PC-9 (cell line): ENCODE measurements at regions not wholly inside any gene's neighbourhood (a gene's known extent, or its start where the extent isn't known, plus 50 kb on each side); places are given as distances from the start of the nearest gene placed in this dataset.

ENCODE experiments used
- EZH2 ChIP-seq: fragments of 200-600 bp; sonication (generic); IDR thresholded peaks from 2 replicates; pipeline ENCODE4 v1.8.0; 2017; ENCODE audit warnings: antibody characterized with exemption, low read depth
- TF ChIP-seq, protein P1 (sequence below): fragments of 200-600 bp; sonication (generic); conservative IDR thresholded peaks from 2 replicates; pipeline ENCODE4 v1.6.1; 2017; ENCODE audit warnings: mixed run types, antibody characterized with exemption, mild to moderate bottlenecking, moderate library complexity

DNA sequence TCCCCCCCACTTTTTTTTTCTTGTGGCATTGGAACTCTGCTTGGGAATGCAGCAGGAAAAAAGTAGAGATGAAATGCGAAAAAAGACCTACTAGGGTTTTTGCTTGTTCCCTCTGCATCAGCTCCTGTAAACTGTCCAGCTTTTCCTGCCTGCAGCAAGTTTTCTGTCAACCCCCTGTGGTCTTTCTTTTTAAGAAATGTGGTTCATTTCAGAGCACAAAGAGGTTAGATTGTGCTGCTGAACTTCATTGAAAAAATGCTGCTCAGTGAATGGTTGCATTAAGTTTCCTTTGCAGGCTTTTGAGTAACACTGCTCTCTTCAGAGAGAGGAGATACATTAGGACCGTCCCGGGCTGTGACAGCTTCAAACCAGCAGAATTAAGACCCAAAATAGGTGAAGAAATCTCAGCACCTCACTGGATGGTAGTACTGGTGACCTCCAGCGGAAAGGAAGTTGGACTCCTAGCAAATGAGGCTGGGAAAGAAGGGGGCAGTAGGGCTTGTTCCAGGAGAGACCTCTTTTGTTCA lies 80.7 kb downstream of the NDUFS5 start:
- TF ChIP-seq, protein P1, sequence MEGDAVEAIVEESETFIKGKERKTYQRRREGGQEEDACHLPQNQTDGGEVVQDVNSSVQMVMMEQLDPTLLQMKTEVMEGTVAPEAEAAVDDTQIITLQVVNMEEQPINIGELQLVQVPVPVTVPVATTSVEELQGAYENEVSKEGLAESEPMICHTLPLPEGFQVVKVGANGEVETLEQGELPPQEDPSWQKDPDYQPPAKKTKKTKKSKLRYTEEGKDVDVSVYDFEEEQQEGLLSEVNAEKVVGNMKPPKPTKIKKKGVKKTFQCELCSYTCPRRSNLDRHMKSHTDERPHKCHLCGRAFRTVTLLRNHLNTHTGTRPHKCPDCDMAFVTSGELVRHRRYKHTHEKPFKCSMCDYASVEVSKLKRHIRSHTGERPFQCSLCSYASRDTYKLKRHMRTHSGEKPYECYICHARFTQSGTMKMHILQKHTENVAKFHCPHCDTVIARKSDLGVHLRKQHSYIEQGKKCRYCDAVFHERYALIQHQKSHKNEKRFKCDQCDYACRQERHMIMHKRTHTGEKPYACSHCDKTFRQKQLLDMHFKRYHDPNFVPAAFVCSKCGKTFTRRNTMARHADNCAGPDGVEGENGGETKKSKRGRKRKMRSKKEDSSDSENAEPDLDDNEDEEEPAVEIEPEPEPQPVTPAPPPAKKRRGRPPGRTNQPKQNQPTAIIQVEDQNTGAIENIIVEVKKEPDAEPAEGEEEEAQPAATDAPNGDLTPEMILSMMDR, result no peak
- TF ChIP-seq EZH2, result no peak
